T-helper 2 cell treated with Interferon-gamma antibody and Interleukin-4, amounts not matched to agents 5 μg/mL and 100 μg/mL, for 36 hours (primary cell): ENCODE measurements at regions not wholly inside any gene's neighbourhood (a gene's known extent, or its start where the extent isn't known, plus 50 kb on each side); places are given as distances from the start of the nearest gene placed in this dataset.
"Not testable (repeated sequence)": the region's sequence is repeated elsewhere in the genome, so short reads cannot be mapped to it uniquely, and the experiment has no call there.

ENCODE experiments used
- DNase-seq: peaks from one replicate; pipeline ENCODE4 v3.0.0; 2021; ENCODE audit warnings: low spot score
- H3K27ac Mint-ChIP-seq: one replicate; pipeline ENCODE4 v1.8.0; 2021; ENCODE audit warnings: mild to moderate bottlenecking, mixed read lengths
- H3K27me3 Mint-ChIP-seq: one replicate; pipeline ENCODE4 v1.8.0; 2021; ENCODE audit warnings: low read depth, mixed read lengths
- H3K36me3 Mint-ChIP-seq: one replicate; pipeline ENCODE4 v1.8.0; 2021; ENCODE audit warnings: low read depth, mixed read lengths
- H3K4me1 Mint-ChIP-seq: one replicate; pipeline ENCODE4 v1.8.0; 2021; ENCODE audit warnings: low read depth, mixed read lengths
- H3K4me3 Mint-ChIP-seq: one replicate; pipeline ENCODE4 v1.8.0; 2022; ENCODE audit warnings: mild to moderate bottlenecking, moderate library complexity, mixed read lengths
- H3K9me3 Mint-ChIP-seq: one replicate; pipeline ENCODE4 v1.8.0; 2021; ENCODE audit warnings: mixed read lengths

DNA sequence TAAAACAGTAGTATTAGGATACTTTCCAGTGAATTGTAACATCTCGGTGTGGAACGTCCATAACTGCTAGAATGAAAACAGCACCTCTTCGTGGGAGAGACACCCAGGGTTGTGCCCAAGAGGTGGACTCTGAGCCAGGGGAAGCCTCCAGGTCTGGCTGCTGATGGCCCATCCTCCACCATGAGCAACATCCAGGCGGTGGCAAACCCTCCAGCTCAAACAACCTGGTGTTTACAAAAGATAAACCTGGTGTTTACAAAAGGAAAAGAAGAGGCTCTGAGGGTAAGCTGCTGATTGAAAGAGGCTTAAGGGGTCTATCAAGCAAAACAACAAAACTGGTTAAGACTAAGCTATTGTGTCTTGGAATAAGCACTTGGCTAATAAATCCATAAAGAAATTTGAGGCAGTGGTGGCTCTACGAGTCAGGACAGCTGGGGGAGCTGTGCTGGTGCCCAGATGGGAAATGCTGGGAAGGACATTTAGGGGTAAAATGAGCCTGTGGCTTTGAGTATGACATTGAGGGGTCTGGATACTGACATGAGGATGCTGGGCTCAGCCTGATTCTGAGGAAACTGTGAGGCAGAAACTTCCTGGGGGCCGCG is 909.0 kb downstream of the BRD1 start:
- no peak overlapping the region for H3K4me3 Mint-ChIP-seq
- H3K27ac Mint-ChIP-seq = no peak overlapping the region
- H3K4me1 Mint-ChIP-seq = no peaks in the 10 kb centered on the region
- no peak for DNase-seq
- H3K9me3 Mint-ChIP-seq = peaks cover 22% of the 10 kb centered on the region
- H3K36me3 Mint-ChIP-seq = no peaks in the 10 kb centered on the region
- no peaks in the 10 kb centered on the region for H3K27me3 Mint-ChIP-seq

DNA sequence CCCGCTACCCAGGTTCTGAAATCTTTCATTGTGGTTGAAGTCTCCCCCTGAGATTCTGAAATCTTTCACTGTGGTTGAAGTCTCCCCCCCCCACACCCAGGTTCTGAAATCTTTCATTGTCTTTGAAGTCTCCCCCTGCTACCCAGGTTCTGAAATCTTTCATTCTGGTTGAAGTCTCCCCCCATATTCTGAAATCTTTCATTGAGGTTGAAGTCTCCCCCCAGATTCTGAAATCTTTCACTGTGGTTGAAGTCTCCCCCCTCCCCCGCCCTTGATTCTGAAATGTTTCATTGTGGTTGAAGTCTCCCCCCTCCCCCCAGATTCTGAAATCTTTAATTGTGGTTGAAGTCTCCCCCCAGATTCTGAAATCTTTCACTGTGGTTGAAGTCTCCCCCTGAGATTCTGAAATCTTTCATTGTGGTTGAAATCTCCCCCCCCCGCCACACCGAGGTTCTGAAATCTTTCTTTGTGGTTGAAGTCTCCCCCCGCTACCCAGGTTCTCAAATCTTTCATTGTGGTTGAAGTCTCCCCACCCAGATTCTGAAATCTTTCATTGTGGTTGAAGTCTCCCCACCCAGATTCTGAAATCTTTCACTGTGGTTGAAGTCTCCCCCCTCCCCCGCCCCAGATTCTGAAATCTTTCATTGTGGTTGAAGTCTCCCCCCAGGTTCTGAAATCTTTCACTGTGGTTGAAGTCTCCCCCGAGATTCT is 915.2 kb downstream of the BRD1 start:
- not testable (repeated sequence) for DNase-seq, H3K27me3 Mint-ChIP-seq, H3K4me3 Mint-ChIP-seq, H3K36me3 Mint-ChIP-seq, H3K27ac Mint-ChIP-seq, H3K4me1 Mint-ChIP-seq
- peaks cover 28% of the 10 kb centered on the region for H3K9me3 Mint-ChIP-seq

DNA sequence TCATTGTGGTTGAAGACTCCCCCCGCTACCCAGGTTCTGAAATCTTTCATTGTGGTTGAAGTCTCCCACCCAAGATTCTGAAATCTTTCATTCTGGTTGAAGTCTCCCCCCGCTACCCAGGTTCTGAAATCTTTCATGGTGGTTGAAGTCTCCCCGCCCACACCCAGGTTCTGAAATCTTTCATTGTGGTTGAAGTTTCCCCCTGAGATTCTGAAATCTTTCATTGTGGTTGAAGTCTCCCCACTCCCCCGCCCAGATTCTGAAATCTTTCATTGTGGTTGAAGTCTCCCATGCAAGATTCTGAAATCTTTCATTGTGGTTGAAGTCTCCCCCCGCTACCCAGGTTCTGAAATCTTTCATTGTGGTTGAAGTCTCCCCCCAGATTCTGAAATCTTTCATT is 916.0 kb downstream of the BRD1 start:
- H3K9me3 Mint-ChIP-seq = peaks cover 22% of the 10 kb centered on the region
- H3K27me3 Mint-ChIP-seq, H3K4me3 Mint-ChIP-seq, H3K27ac Mint-ChIP-seq, DNase-seq, H3K4me1 Mint-ChIP-seq, H3K36me3 Mint-ChIP-seq: not testable (repeated sequence)

DNA sequence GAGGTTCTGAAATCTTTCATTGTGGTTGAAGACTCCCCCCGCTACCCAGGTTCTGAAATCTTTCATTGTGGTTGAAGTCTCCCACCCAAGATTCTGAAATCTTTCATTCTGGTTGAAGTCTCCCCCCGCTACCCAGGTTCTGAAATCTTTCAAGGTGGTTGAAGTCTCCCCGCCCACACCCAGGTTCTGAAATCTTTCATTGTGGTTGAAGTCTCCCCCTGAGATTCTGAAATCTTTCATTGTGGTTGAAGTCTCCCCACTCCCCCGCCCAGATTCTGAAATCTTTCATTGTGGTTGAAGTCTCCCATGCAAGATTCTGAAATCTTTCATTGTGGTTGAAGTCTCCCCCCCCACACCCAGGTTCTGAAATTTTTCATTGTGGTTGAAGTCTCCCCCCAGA is 916.6 kb downstream of the BRD1 start:
- H3K27me3 Mint-ChIP-seq, H3K27ac Mint-ChIP-seq, H3K4me1 Mint-ChIP-seq, H3K4me3 Mint-ChIP-seq, DNase-seq, H3K36me3 Mint-ChIP-seq: not testable (repeated sequence)
- peaks cover 16% of the 10 kb centered on the region for H3K9me3 Mint-ChIP-seq

DNA sequence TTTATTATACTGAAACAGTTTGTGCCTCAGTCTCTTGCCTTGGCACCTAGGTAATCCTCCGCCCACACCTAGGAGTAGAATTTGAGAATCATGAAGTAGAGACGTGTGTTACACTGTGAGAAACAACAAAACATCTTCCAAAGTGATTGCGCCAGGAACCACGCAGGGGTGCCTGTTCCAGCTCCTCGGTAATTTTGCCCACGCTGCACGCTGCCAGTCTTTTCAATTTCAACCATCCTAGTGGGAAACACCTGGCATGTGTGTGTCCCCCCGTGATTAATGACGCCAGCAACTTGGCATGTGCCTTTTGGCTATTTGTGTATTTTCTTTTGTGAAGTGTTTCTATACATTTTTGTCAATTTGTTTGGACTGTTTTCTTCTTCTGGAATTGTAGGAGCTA is 919.1 kb downstream of the BRD1 start:
- H3K27me3 Mint-ChIP-seq = no peaks in the 10 kb centered on the region
- H3K27ac Mint-ChIP-seq = no peak overlapping the region
- no peak overlapping the region for H3K4me3 Mint-ChIP-seq
- H3K9me3 Mint-ChIP-seq = peaks cover 6% of the 10 kb centered on the region
- no peaks in the 10 kb centered on the region for H3K36me3 Mint-ChIP-seq
- no peak for DNase-seq
- no peaks in the 10 kb centered on the region for H3K4me1 Mint-ChIP-seq

DNA sequence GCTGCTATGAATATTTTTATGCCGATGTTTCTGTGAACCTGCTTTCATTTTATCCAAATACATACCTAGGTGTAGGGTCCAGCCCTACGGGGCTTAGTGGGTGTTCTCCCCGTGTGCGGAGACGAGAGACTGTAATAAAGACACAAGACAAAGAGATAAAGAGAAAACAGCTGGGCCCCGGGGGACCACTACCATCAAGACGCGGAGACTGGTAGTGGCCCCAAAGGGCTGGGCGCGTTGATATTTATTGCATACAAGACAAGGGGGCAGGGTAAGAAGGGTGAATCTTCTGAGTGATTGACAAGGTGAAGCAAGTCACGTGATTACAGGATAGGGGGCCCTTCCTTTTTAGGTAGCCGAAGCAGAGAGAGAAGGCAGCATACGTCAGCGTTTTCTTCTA is 920.1 kb downstream of the BRD1 start:
- Mint-ChIP-seq H3K9me3 (no peaks in the 10 kb centered on the region), H3K4me3 (no peak overlapping the region), H3K36me3 (no peaks in the 10 kb centered on the region), H3K27me3 (no peaks in the 10 kb centered on the region), H3K4me1 (no peaks in the 10 kb centered on the region), H3K27ac (no peak overlapping the region)
- DNase-seq = no peak

DNA sequence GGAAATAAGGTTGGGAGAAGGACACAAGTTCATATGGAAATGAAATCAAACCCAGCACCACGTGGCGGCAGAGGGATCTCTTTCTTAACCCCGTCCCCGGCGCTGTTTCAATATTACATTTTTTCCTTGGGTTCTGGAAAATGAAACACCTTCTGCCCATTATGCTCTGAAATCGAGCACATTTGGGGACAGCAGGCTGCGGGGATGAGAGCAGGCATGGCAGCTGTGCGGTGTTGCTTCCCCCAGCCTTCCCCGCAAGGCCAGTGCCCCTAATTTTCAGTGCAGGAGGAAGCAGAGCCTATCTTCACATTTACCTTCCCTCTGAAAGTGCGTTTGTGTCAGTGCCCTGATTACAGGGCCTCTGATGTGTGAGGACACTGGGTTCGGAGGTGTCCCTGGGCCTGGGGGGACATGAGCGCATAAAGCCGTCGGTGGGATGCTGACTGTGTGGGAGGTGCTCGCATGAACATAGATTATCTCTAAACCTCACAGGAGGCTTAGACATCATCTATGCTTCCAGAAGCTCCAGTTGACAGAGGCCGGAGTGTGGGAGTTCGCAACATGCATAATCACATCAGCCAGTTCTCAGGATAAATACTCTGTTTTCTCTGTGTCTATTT is 921.3 kb downstream of the BRD1 start:
- Mint-ChIP-seq H3K4me1 (no peaks in the 10 kb centered on the region), H3K27me3 (no peaks in the 10 kb centered on the region), H3K9me3 (no peaks in the 10 kb centered on the region), H3K4me3 (no peak overlapping the region), H3K27ac (no peak overlapping the region), H3K36me3 (no peaks in the 10 kb centered on the region)
- no peak for DNase-seq

DNA sequence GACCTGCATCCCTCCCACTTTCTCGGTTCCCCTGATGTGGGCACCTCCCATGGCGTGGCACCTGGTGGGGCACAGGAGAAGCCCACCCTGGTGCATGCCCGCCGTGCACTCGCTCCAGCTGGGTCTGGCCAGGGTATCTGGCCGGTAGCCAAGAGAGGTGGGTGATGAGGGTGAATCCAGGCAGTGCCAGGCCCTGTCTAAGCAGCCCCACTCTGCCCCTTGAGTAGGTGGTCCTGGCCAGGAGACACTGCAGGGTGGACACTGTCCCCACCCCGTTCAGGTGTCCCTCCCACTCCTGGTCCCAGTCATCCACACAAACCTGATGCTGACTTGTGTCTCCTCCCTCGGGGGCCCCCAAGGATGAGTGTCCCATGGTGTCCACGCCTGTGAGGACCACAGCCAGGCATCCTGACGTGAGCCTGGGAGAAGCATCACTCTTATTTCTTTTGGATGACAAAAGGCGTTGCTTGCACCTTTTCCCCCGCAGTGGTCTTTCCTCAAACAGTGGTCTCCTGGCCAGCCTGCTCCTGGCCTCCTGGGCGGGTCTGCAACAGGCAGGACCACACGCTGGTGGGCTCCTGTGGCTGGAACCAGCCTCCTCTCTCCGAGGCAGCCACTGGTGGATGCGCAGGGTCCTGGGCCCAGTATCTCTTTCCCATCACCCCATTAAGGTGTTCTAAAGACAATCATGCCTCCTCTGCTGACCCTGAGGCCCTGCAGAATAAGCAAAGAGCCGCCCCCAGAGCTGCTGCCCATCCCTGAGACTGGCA is 922.3 kb downstream of the BRD1 start:
- H3K27me3 Mint-ChIP-seq = no peaks in the 10 kb centered on the region
- H3K36me3 Mint-ChIP-seq = no peaks in the 10 kb centered on the region

DNA sequence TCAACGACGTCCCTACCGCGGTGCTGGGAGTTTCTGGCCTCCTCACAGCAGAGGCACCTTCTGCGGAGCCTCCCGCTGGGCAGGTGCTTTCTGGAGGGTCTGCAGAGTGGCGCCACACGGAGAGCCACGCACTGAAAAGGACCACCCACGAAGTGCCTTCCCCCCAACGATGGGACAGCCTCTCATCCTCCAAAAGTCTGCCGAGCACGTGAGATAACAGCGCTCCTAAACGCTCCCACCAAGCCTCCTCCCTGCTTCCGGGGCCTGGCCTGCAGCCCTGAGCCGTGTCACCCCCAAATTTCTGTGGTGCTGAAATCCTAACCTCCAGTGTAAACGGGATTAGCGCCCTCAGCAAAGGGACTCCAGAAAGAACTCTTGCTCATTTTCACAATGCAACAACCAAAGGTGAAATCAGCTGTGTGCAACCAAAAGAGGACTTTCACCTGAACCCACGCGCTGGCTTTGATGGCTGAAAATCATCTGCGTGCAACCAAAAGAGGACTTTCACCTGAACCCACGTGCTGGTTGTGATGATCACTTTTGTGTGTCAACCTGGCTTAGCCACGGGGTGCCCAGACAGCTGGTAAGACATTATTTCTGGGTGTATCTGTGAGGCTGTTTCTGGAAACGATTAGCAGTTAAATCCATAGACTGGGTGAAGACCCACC is 924.6 kb downstream of the BRD1 start:
- no peaks in the 10 kb centered on the region for H3K36me3 Mint-ChIP-seq
- no peak for DNase-seq

More for the DNA sequence above, 922.3 kb downstream of the BRD1 start:
- DNase-seq = no peak
- Mint-ChIP-seq H3K9me3 (no peaks in the 10 kb centered on the region), H3K4me3 (no peak overlapping the region), H3K27ac (no peak overlapping the region), H3K4me1 (no peaks in the 10 kb centered on the region)

DNA sequence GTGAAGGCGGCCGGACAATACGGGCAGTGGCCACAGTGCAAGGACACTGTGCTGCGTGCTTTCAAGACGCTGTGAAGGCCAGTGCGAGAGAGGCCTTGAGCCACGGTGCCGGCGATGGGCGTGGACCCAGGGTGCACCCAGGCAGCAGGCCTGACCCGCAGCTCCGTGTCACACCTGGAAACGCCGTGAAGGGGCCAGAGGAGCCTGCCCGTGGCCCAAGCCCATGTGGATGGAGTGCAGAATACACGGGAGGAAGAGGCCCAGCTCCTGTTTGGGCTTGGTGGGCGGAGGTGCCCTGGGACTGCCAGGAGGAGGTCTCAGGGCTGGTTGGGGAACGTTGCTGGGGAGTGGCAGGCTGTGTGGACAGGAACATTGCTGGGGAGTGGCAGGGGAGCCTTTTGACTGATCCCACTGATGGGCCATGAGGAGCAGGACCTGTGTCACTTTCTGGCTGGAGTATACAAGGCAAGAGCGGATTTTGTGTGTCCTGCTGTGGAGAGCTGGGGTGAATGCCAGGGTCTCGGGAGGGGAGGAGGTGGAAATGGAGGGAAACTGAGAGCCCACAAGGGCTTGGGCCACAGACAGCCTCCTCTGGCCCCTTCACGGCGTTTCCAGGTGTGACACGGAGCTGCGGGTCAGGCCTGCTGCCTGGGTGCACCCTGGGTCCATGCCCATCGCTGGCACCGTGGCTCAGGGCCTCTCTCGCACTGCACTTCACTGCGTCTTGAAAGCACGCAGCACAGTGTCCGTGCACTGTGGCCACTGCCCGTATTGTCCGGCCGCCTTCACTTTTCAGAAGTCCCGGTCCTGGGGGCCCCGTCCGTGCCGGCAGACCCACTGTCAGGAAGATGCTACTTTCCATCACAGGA is 925.4 kb downstream of the BRD1 start:
- no peaks in the 10 kb centered on the region for H3K36me3 Mint-ChIP-seq
- no peak overlapping the region for H3K27ac Mint-ChIP-seq
- no peaks in the 10 kb centered on the region for H3K4me1 Mint-ChIP-seq
- no peaks in the 10 kb centered on the region for H3K9me3 Mint-ChIP-seq
- H3K27me3 Mint-ChIP-seq = no peaks in the 10 kb centered on the region
- no peak overlapping the region for H3K4me3 Mint-ChIP-seq
- DNase-seq = no peak

More for the DNA sequence above, 924.6 kb downstream of the BRD1 start:
- Mint-ChIP-seq H3K9me3 (no peaks in the 10 kb centered on the region), H3K27me3 (no peaks in the 10 kb centered on the region), H3K27ac (no peak overlapping the region), H3K4me1 (no peaks in the 10 kb centered on the region), H3K4me3 (no peak overlapping the region)

DNA sequence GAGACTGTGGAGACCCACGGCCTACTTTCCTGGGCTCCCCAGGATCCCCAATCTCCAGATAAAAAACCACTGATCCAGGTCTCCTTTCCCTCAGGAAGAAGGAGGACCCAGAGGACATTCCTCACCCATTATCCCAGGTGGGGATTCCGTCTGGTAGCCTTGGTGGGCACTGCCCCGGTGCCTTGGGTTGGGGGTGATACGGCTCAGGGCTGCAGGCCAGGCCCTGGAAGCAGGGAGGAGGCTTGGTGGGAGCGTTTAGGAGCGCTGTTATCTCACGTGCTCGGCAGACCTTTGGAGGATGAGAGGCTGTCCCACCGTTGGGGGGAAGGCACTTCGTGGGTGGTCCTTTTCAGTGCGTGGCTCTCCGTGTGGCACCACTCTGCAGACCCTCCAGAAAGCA is 926.3 kb downstream of the BRD1 start:
- Mint-ChIP-seq H3K36me3 (no peaks in the 10 kb centered on the region), H3K4me1 (no peaks in the 10 kb centered on the region), H3K4me3 (no peak overlapping the region), H3K27ac (no peak overlapping the region), H3K27me3 (no peaks in the 10 kb centered on the region), H3K9me3 (no peaks in the 10 kb centered on the region)
- DNase-seq = no peak

DNA sequence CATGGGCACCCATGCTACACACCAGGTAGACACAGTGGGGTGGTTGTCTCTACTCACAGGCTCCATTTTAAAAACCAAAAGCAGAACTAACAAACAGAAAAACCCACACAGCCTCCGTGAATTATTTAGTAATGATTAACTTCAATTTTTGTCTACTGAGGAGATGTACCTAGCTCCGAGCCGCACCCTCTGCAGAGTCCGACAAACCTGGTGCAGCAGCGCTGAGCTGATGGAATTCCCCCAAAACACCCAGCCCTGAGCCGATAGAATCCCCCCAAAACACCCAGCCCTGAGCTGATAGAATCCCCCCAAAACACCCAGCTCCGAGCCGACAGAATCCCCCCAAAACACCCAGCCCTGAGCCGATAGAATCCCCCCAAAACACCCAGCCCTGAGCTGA is 927.0 kb downstream of the BRD1 start:
- Mint-ChIP-seq H3K36me3 (no peaks in the 10 kb centered on the region), H3K9me3 (no peaks in the 10 kb centered on the region), H3K4me3 (no peak overlapping the region), H3K4me1 (no peaks in the 10 kb centered on the region), H3K27me3 (no peaks in the 10 kb centered on the region), H3K27ac (no peak overlapping the region)
- DNase-seq = no peak

DNA sequence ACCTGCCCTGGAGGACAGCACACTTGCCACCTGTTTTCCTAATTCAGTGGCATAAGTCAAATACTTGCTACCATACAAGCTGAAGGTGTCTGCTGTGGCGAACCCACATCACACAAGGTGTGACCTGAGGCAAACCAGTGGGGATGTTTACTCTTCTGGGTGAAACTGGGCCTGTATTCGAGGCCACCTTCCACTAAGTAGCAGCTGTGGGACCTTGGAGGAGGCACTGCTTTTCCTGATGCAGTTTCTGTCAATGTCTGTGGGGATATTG is 927.4 kb downstream of the BRD1 start:
- Mint-ChIP-seq H3K4me3 (no peak overlapping the region), H3K36me3 (no peaks in the 10 kb centered on the region), H3K9me3 (no peaks in the 10 kb centered on the region), H3K27ac (no peak overlapping the region), H3K27me3 (no peaks in the 10 kb centered on the region), H3K4me1 (no peaks in the 10 kb centered on the region)
- no peak for DNase-seq
